Stimulated activated CD4-positive, alpha-beta T cell treated with anti-CD3 and anti-CD28 coated beads, TNF-alpha, amount 100 ng/mL, for 1 hour (primary cell): ENCODE measurements at regions not wholly inside any gene's neighbourhood (a gene's known extent, or its start where the extent isn't known, plus 50 kb on each side); places are given as distances from the start of the nearest gene placed in this dataset.
"Not testable (repeated sequence)": the region's sequence is repeated elsewhere in the genome, so short reads cannot be mapped to it uniquely, and the experiment has no call there.

ENCODE experiments used
- DNase-seq, 3 donors: peaks; one replicate each; pipeline ENCODE4 v3.0.0-alpha.2; 2020; ENCODE audit warnings: low read depth in 3 of 3, low spot score in 1 of 3

DNA sequence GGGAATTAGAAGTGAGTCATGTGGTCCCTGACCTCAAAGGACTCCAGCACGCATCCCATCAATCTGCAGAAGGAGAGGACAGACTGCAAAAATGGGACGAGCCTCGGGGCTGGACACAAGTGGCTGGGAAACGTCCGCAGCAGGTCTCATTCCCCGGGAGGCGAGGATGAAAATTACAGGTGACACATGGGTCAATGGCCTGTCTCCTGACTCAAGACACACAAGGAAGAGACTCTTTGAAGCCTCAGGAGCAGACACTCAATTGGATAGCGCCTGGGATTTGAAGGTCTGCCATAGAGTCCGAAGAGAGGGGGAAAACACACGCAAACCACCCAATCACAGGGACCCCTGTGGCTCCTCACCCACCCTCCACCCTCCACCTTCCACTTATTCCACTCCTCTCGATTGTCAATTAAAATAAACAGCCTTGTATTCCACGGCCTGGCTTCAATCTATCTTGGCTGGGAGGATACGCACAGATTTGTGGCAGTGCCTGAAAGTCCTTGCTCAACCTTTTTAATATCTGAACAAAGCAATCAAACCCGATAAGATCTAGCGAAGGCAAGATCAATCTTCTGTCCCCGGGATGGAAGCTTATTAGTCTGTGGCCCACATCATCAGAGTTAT, 101.8 kb upstream of the CADM1 start:
- DNase-seq: no peak

DNA sequence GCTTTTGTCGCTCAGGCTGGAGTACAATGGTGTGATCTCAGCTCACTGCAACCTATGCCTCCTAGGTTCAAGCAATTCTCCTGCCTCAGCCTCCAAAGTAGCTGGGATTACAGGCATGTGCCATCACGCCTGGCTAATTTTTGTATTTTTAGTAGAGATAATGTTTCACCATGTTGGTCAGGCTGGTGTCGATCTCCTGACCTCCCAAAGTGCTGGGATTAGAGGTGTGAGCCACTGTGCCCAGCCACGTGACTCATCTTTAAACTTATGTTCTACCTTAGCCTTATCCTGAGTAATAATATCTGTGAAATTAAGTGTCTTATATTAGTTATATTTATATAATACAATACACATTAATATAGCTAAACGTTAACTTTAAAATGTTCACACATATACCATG, 101.2 kb upstream of the CADM1 start:
- not testable (repeated sequence) for DNase-seq

- no peak for DNase-seq
These were observed 94.9 kb upstream of the CADM1 start for GRCh38 chr11:115599125-115599524.

- DNase-seq: no peak
These were observed 94.2 kb upstream of the CADM1 start for GRCh38 chr11:115598257-115598901.

GRCh38 chr11:115591380-115591779, 87.2 kb upstream of the CADM1 start:
- DNase-seq: no peak

DNA sequence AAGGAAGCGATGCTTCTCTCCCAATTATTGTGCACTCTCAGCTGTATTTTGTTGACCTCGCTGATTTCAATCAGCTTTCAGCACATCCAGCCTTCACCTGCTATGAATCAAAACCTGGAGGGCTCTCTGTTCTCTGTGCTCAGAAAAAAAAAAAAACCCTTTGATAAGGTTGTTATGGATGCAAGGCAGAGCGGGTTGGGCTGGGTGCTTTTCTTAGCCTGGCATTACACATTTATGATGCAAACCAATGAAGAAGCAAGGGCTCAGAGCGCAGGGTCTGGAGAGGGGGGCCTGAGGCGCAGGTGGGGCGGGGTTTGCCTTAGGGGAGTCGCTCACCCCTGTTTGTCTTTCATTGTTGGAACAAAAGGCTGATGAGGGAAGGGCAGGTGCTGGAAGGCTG, 86.0 kb upstream of the CADM1 start:
- no peak for DNase-seq

- no peak for DNase-seq
These were observed 83.6 kb upstream of the CADM1 start for GRCh38 chr11:115587718-115588342.

DNA sequence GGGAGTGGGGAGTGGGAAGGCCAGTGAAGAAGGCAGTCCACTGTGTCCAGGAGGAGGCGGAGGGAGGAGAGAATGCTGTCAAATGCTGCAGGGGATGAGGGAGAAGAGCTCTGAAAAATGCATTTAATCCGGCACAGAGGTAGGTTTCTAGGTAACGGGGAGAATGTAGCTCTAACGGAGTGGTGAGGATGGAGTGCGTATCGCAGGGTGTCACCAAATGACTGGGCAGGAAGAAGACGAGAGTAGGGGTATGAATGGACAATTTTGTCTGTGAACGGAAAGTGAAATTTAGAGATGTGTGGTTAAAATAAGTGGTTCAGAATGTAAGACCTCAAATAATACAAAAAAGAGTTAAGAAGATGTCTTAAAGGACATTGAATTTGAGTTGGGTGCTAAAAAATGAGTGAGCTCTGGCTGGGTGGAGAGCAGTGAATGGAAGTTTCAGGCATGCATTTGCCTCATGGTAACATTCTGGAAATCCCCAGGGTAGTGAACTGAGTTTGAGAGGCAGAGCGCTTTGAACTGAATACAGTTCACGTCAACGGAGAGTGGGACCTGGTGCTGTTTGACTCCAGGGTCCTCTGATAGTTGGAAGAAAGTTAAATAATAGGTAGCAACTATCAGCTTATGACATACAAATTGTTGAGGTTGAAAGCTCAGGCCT, 81.3 kb upstream of the CADM1 start:
- DNase-seq: no peak

DNA sequence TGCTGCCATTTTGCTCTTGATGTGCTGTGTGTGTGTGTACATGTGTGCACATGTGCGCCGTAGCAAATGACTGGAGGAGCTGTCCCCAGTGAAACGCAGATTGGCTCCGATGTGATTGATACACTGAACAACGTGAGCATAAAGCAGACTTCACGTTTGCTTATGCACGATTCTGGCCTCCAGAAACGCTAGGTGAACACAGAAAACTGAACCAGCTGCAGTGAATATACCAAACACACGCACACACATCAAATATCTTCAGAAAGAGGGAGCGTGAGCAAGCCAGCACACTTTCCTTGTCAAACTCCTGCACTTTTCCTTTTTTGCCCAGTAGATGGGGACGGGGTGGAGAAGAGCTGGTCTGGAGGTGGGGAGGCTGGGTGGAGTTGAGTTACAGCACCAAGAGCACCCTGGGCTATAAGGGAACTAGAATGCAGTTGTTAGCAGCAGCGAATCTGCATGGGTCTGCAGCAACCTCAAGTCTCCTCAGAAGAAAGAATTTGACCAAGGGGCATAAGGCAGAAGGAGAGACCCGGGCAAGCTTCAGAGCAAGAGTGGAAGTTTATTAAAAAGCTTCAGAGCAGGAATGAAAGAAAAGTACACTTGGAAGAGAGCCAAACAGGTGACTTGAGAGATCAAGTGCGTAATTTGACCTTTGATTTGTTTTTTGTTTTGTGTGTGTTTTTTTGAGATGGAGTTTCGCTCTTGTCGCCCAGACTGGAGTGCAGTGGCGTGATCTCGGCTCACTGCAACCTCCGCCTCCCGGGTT, 77.8 kb upstream of the CADM1 start:
- no peak for DNase-seq

DNA sequence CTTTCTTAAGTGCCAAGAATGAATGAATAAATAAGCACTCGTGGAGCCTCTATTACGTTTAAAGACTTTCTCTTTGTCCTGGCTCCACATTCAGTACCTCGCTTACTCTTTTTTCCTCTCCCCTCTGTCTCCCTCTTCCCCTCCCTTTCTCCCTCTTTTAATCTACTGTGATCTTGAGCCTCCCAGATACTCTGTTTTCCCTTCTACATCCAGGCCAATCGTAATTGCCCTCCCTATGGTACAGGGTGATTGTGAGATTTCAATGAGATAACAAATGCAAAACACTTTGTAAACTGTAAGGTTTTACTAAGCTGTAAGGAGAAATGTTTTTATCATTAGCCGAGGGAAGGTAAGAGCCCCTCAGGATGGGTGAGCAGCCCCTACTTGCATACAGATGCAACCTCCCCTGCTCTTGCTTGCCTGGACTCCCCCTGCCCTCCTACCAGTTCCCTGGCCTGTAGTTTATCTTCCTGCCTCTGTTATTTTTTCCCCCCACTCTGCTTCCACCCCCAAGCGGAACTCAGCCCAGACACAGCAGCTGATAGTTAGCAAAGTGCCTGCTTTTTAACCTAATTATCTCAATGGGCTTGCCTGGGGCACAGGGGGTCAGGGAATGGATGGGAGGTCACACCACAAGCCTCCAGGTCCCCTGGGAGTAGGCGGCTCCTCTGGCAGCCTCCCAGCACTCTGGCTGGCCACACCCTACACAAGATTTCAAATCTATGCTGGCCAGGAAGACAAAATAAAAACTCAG, 76.9 kb upstream of the CADM1 start:
- DNase-seq: no peak

GRCh38 chr11:115580416-115580815, 76.2 kb upstream of the CADM1 start:
- DNase-seq: no peak

DNA sequence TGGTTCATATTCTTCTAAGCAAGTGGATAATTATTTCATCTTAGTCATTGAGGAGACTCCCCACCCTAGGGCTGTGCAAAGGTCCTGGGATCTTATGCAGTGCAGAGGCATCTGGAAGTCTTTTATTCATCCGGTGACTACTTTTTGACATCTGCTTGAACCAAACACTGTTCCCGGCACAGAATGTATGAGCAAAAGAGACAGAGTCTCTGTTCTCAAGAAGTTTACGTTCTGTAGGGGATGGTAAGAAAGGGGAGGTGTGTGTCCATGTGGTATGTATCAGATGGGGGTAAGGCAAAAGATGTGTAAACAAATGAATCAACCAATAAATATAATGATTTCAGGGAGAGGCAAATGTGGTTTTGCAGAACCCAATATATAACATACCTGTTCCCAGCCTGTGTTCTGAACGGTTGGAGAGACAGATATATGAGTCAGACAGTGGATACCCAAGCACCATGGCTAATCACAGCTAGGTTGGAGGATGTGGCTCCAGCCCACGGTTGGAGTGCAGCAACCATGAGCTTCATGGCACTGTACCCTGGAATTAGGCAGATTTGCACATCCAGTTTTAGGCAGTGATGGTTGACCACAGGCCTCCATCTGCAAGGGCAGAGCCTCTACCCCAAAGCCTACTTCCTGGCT, 75.1 kb upstream of the CADM1 start:
- DNase-seq: no peak

GRCh38 chr11:115578275-115578674, 74.1 kb upstream of the CADM1 start:
- DNase-seq: no peak

GRCh38 chr11:115577701-115578100, 73.5 kb upstream of the CADM1 start:
- no peak for DNase-seq

DNA sequence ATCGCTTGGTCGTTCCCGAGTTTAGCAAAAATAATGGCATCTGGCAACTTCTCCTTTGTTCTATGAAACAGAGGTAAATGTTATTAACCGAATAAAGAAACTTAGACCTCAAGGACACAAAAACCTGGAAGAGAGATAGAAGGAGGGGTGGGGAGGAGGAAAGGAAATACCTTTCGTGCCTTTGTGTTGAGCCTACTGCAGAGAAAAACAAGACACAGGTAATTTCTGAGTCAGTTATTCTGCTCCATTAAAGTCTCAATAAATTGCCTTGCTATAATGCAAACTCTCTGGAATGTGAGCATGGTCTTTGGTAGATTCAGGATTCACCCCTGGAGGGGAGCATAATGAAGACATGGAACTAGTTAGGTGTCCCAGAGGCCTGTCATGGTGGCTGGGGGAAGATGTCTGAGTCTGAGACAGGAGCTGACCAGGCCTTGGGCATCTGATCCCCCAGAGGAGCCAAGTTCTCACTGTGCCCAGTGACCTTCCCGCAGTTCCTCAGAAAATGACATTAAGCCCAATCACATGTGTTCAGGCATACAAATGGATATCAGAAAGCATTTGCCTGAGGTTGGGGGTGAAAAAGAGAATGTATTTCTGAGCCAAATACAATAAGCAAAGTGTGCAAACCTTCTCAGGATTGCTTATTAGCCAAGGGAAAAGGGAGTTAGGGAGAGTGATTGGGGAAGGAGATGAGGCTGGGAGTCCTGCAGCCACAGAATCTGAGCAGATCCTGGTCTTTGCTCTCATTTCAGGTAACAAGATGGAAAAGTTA, 72.6 kb upstream of the CADM1 start:
- no peak for DNase-seq

GRCh38 chr11:115572551-115572950, 68.3 kb upstream of the CADM1 start:
- no peak for DNase-seq

GRCh38 chr11:115566180-115566764, 62.1 kb upstream of the CADM1 start:
- DNase-seq: no peak

- DNase-seq: no peak
These were observed 60.6 kb upstream of the CADM1 start for GRCh38 chr11:115564851-115565250.

GRCh38 chr11:115561116-115561515, 56.9 kb upstream of the CADM1 start:
- DNase-seq: no peak
